Endothelial cell of umbilical vein (primary cell): ENCODE measurements at regions not wholly inside any gene's neighbourhood (a gene's known extent, or its start where the extent isn't known, plus 50 kb on each side); places are given as distances from the start of the nearest gene placed in this dataset.

Experiments used
- BruUV-seq: library from RNA; stranded (reverse); fragments of 400-500 nt; replicated peaks from 2 replicates; lab custom pipeline; 2021; lab: Mats Ljungman, UMichigan
- CTCF ChIA-PET: fragments of 300-600, 350-600 bp; sonication (Branson Sonifier 250); formaldehyde crosslinking; loops from one replicate; lab custom pipeline; 2021; ENCODE audit warnings: antibody characterized with exemption, inconsistent platforms; lab: Charles Lee
- POLR2A ChIA-PET: fragments of 300-600, 350-600 bp; sonication (Branson Sonifier 250); formaldehyde crosslinking; loops from one replicate; lab custom pipeline; 2021; ENCODE audit warnings: antibody characterized with exemption, inconsistent platforms; lab: Charles Lee
- DNase-seq: peaks from one replicate; pipeline ENCODE4 v3.0.0-alpha.2; 2011; ENCODE audit warnings: low read depth, low spot score
- FAIRE-seq: peaks from 2 replicates; lab custom pipeline; 2011; peaks lifted over from hg19 to GRCh38; lab: Jason Lieb, UNC
- H2AFZ ChIP-seq: 2 replicates; pipeline ENCODE4 v1.6.0; 2012; ENCODE audit warnings: low read depth, low read length, control low read depth, inconsistent platforms
- H3K27ac ChIP-seq: 2 replicates; pipeline ENCODE4 v1.5.1; 2011; ENCODE audit warnings: low read depth, mild to moderate bottlenecking, control low read depth, low read length, moderate library complexity; ENCODE audit not compliant: insufficient read depth
- H3K27me3 ChIP-seq, 2 experiments: 2 replicates each; pipeline versions ENCODE4 v1.6.0 to v1.6.1; 2011; ENCODE audit warnings: low read length in 2 of 2, mixed read lengths in 1 of 2; ENCODE audit not compliant: control insufficient read depth in 2 of 2, insufficient read depth in 2 of 2
- H3K36me3 ChIP-seq, 2 experiments: 2 replicates in 1 of 2; 3 replicates in 1 of 2; pipeline ENCODE4 v1.5.1; 2011; ENCODE audit warnings: low read length in 2 of 2, mild to moderate bottlenecking in 1 of 2, moderate library complexity in 1 of 2; ENCODE audit not compliant: control insufficient read depth in 2 of 2, insufficient read depth in 2 of 2; ENCODE audit errors: extremely low read depth in 1 of 2
- H3K4me1 ChIP-seq: 3 replicates; pipeline ENCODE4 v1.5.1; 2011; ENCODE audit warnings: mild to moderate bottlenecking, low read length; ENCODE audit not compliant: control insufficient read depth, insufficient read depth; ENCODE audit errors: extremely low read depth
- H3K4me2 ChIP-seq: 2 replicates; pipeline ENCODE4 v1.6.1; 2011; ENCODE audit warnings: low read length, control low read depth, mixed read lengths; ENCODE audit not compliant: insufficient read depth
- H3K4me3 ChIP-seq, 3 experiments: fragments of 200-600 bp in 1 of 3; sonication (generic), shearing (Covaris generic) in 1 of 3; replicated peaks in 1 of 3; 2 replicates each; pipeline ENCODE4 v1.5.1; 2011 to 2016; ENCODE audit warnings: control low read depth in 3 of 3, low read length in 3 of 3, mild to moderate bottlenecking in 2 of 3, inconsistent platforms in 1 of 3, low read depth in 1 of 3, moderate library complexity in 1 of 3; ENCODE audit not compliant: insufficient read depth in 1 of 3
- H3K79me2 ChIP-seq: 2 replicates; pipeline ENCODE4 v1.6.0; 2012; ENCODE audit warnings: low read length, inconsistent platforms; ENCODE audit not compliant: control insufficient read depth, insufficient read depth
- H3K9ac ChIP-seq: replicated peaks from 2 replicates; pipeline ENCODE3; 2011; ENCODE audit warnings: low read length, control low read depth; ENCODE audit not compliant: insufficient read depth; ENCODE audit errors: extremely low read depth
- H3K9me1 ChIP-seq: replicated peaks from 3 replicates; pipeline ENCODE4 v1.6.0; 2011; ENCODE audit warnings: mild to moderate bottlenecking, low read length; ENCODE audit not compliant: control insufficient read depth, insufficient read depth; ENCODE audit errors: extremely low read depth
- H3K9me3 ChIP-seq: replicated peaks from 2 replicates; pipeline ENCODE4 v1.5.1; 2012; ENCODE audit warnings: low read length, inconsistent platforms; ENCODE audit not compliant: control insufficient read depth, insufficient read depth
- H4K20me1 ChIP-seq: replicated peaks from 2 replicates; pipeline ENCODE3; 2011; ENCODE audit warnings: mild to moderate bottlenecking, low read length; ENCODE audit not compliant: control insufficient read depth, insufficient read depth; ENCODE audit errors: extremely low read depth
- EZH2 ChIP-seq: IDR thresholded peaks from 2 replicates; pipeline ENCODE4 v1.6.1; 2012; ENCODE audit warnings: borderline replicate concordance, low read depth, mild to moderate bottlenecking, moderate library complexity, low read length, inconsistent platforms; ENCODE audit not compliant: severe bottlenecking
- JUN ChIP-seq: IDR thresholded peaks from 2 replicates; pipeline ENCODE4 v1.6.1; 2011; ENCODE audit warnings: borderline replicate concordance, low read depth; ENCODE audit not compliant: insufficient read length, insufficient read depth
- MYC ChIP-seq: IDR thresholded peaks from one replicate; pipeline ENCODE4 v1.6.1; 2011; ENCODE audit warnings: mild to moderate bottlenecking, low read depth, low read length
- POLR2A ChIP-seq: IDR thresholded peaks from 2 replicates; pipeline ENCODE4 v1.6.1; 2012; ENCODE audit warnings: low read depth, mild to moderate bottlenecking, control low read depth, low read length
- POLR2AphosphoS5 ChIP-seq: IDR thresholded peaks from 2 replicates; pipeline ENCODE4 v1.6.1; 2012; ENCODE audit warnings: low read depth, mild to moderate bottlenecking, control low read depth, low read length, moderate library complexity; ENCODE audit not compliant: insufficient read depth
- dilution Hi-C: fragments of 300-500 bp; cut with MboI; formaldehyde crosslinking; loops from one replicate; pipeline ENCODE4 v1.15.0; 2019; ENCODE audit warnings: low sequenced_read_pairs; ENCODE audit not compliant: extremely low pct_ligation_motif_present
- intact Hi-C: fragments of 100-400 bp; cut with micrococcal nuclease; formaldehyde crosslinking; loops from one replicate; pipeline ENCODE4 v1.10.0; 2022
- TF ChIP-seq, protein P1 (sequence below): IDR thresholded peaks from 2 replicates; pipeline ENCODE4 v1.6.1; 2011; ENCODE audit not compliant: insufficient read depth, insufficient read length
- TF ChIP-seq, protein P2 (sequence below), 2 donors: IDR thresholded peaks; 1 replicate in 1 of 2; 2 replicates in 1 of 2; pipeline ENCODE4 v1.5.1; 2011; ENCODE audit warnings: low read length in 2 of 2, mild to moderate bottlenecking in 2 of 2, moderate library complexity in 2 of 2, control low read depth in 1 of 2, inconsistent platforms in 1 of 2, low read depth in 1 of 2; ENCODE audit not compliant: insufficient read depth in 1 of 2; ENCODE audit errors: extremely low read depth in 1 of 2

DNA sequence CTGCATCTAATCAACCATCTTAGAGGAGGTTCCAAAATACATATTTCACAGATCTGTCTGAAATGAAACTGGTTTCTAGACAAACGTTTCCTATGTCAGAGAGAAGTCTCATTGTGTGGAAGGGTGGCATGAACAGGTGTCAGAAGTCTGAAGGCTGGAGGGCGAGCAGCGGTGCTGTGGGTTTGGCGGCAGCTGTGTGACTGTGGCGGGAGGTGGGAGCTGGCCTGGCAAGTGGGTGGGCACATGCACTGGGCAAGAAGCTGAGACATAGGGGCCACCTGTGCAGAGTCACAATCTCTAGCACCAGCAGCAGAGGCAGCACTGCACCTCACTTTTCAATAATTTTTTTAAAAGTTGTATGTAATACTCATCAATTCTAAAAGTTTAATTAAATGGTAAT is 346.3 kb downstream of the DSC3 start:
- Histone ChIP-seq H3K36me3 (no peaks in the 10 kb centered on the region), H3K9me1 (no peaks in the 10 kb centered on the region), H2AFZ (no peak overlapping the region), H3K27me3 (no peaks in the 10 kb centered on the region), H3K79me2 (no peaks in the 10 kb centered on the region), H3K4me2 (no peak overlapping the region), H3K27ac (no peak overlapping the region), H3K4me1 (no peaks in the 10 kb centered on the region), H4K20me1 (no peaks in the 10 kb centered on the region), H3K9me3 (peaks cover 9% of the 10 kb centered on the region), H3K9ac (no peak overlapping the region), H3K4me3 (no peak overlapping the region)
- no peak for DNase-seq
- intact Hi-C loops: no loop called here
- dilution Hi-C loops: no loop called here
- BruUV-seq: no TSS peak
- TF ChIP-seq POLR2A (no peak), POLR2AphosphoS5 (no peak), EZH2 (no peak), JUN (no peak), MYC (no peak)
- TF ChIP-seq, protein P1, sequence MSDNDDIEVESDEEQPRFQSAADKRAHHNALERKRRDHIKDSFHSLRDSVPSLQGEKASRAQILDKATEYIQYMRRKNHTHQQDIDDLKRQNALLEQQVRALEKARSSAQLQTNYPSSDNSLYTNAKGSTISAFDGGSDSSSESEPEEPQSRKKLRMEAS: no peak
- TF ChIP-seq, protein P2, sequence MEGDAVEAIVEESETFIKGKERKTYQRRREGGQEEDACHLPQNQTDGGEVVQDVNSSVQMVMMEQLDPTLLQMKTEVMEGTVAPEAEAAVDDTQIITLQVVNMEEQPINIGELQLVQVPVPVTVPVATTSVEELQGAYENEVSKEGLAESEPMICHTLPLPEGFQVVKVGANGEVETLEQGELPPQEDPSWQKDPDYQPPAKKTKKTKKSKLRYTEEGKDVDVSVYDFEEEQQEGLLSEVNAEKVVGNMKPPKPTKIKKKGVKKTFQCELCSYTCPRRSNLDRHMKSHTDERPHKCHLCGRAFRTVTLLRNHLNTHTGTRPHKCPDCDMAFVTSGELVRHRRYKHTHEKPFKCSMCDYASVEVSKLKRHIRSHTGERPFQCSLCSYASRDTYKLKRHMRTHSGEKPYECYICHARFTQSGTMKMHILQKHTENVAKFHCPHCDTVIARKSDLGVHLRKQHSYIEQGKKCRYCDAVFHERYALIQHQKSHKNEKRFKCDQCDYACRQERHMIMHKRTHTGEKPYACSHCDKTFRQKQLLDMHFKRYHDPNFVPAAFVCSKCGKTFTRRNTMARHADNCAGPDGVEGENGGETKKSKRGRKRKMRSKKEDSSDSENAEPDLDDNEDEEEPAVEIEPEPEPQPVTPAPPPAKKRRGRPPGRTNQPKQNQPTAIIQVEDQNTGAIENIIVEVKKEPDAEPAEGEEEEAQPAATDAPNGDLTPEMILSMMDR (IDR thresholded peaks at IDR 0.05; ENCODE audit: extremely low read depth in 1 of 2, insufficient read depth in 1 of 2, low read depth in 1 of 2, low read length in 2 of 2): no peak
- CTCF ChIA-PET: no interaction called here
- FAIRE-seq: no peak
- POLR2A ChIA-PET: no interaction called here
